Fibroblast of lung (primary cell): ENCODE measurements at regions not wholly inside any gene's neighbourhood (a gene's known extent, or its start where the extent isn't known, plus 50 kb on each side); places are given as distances from the start of the nearest gene placed in this dataset.

Experiments used
- DNase-seq, 2 donors: peaks; one replicate each; pipeline versions ENCODE4 v3.0.0 to v3.0.0-alpha.2; 2010; ENCODE audit warnings: low read depth in 2 of 2
- H2AFZ ChIP-seq: 2 replicates; pipeline ENCODE4 v1.5.1; 2012; ENCODE audit warnings: low read length, control low read depth, inconsistent platforms
- H3K27ac ChIP-seq: 2 replicates; pipeline ENCODE4 v1.5.1; 2011; ENCODE audit warnings: low read length, control low read depth; ENCODE audit not compliant: insufficient read depth
- H3K27me3 ChIP-seq: 2 replicates; pipeline ENCODE4 v1.5.1; 2011; ENCODE audit warnings: mild to moderate bottlenecking, low read length; ENCODE audit not compliant: control insufficient read depth, insufficient read depth
- H3K36me3 ChIP-seq: 2 replicates; pipeline ENCODE4 v1.5.1; 2011; ENCODE audit warnings: low read length; ENCODE audit not compliant: control insufficient read depth, insufficient read depth
- H3K4me1 ChIP-seq: 2 replicates; pipeline ENCODE4 v1.5.1; 2011; ENCODE audit warnings: low read length; ENCODE audit not compliant: control insufficient read depth, insufficient read depth; ENCODE audit errors: extremely low read depth
- H3K4me2 ChIP-seq: 2 replicates; pipeline ENCODE4 v1.5.1; 2011; ENCODE audit warnings: low read length, control low read depth; ENCODE audit not compliant: insufficient read depth; ENCODE audit errors: extremely low read depth
- H3K4me3 ChIP-seq, 4 experiments: fragments of 200-600 bp in 1 of 4; sonication (generic) in 1 of 4; replicated peaks in 1 of 4; 2 replicates each; pipeline ENCODE4 v1.5.1; 2011 to 2016; ENCODE audit warnings: low read length in 4 of 4, low read depth in 3 of 4, mild to moderate bottlenecking in 3 of 4, control low read depth in 2 of 4, inconsistent platforms in 1 of 4, mixed read lengths in 1 of 4; ENCODE audit not compliant: insufficient read depth in 1 of 4; ENCODE audit errors: control extremely low read depth in 1 of 4
- H3K79me2 ChIP-seq: 2 replicates; pipeline ENCODE4 v1.5.1; 2012; ENCODE audit warnings: mild to moderate bottlenecking, low read length, inconsistent platforms; ENCODE audit not compliant: control insufficient read depth, insufficient read depth
- H3K9ac ChIP-seq: 2 replicates; pipeline ENCODE4 v1.5.1; 2011; ENCODE audit warnings: mild to moderate bottlenecking, low read length, control low read depth; ENCODE audit not compliant: insufficient read depth
- H3K9me3 ChIP-seq: 2 replicates; pipeline ENCODE4 v1.5.1; 2012; ENCODE audit warnings: low read depth, low read length; ENCODE audit not compliant: control insufficient read depth, insufficient read depth
- H4K20me1 ChIP-seq: 2 replicates; pipeline ENCODE4 v1.5.1; 2011; ENCODE audit warnings: low read length; ENCODE audit not compliant: control insufficient read depth, insufficient read depth; ENCODE audit errors: extremely low read depth
- EZH2 ChIP-seq: IDR thresholded peaks from 2 replicates; pipeline ENCODE4 v1.5.1; 2012; ENCODE audit warnings: low read length, control low read depth, mild to moderate bottlenecking; ENCODE audit errors: missing control alignments
- TF ChIP-seq, protein P1 (sequence below), 2 donors: IDR thresholded peaks in 1 of 2; conservative IDR thresholded peaks in 1 of 2; 1 replicate in 1 of 2; 2 replicates in 1 of 2; pipeline ENCODE4 v1.5.1; 2011 to 2012; ENCODE audit warnings: low read length in 2 of 2, control low read depth in 1 of 2, inconsistent platforms in 1 of 2, low read depth in 1 of 2, mild to moderate bottlenecking in 1 of 2

DNA sequence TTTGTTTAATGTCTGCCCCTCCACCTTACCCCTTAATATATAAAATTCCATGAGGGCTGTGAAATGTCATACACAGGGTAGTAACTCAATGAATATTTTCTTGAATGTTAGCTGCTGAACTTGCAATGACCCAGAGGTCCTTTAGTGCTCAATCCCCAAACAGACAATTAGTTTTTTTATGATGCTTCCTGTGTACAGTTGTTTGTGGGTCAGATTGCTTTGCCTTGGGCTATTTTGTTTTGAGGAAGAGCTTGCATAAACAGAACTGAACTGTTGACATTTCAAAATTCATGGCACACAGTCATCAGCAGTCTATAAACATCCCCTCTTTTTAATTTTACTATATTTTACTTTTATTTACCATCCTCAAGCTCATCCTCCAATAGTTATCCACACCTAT lies 820.5 kb upstream of the SEL1L start:
- TF ChIP-seq, protein P1, sequence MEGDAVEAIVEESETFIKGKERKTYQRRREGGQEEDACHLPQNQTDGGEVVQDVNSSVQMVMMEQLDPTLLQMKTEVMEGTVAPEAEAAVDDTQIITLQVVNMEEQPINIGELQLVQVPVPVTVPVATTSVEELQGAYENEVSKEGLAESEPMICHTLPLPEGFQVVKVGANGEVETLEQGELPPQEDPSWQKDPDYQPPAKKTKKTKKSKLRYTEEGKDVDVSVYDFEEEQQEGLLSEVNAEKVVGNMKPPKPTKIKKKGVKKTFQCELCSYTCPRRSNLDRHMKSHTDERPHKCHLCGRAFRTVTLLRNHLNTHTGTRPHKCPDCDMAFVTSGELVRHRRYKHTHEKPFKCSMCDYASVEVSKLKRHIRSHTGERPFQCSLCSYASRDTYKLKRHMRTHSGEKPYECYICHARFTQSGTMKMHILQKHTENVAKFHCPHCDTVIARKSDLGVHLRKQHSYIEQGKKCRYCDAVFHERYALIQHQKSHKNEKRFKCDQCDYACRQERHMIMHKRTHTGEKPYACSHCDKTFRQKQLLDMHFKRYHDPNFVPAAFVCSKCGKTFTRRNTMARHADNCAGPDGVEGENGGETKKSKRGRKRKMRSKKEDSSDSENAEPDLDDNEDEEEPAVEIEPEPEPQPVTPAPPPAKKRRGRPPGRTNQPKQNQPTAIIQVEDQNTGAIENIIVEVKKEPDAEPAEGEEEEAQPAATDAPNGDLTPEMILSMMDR (conservative IDR thresholded peaks at IDR 0.05 in 1 of 2, IDR thresholded peaks at IDR 0.05 in 1 of 2; ENCODE audit: low read depth in 1 of 2, low read length in 2 of 2): no peak
- TF ChIP-seq EZH2: no peak
- H3K4me3 ChIP-seq: no peak overlapping the region
- no peak overlapping the region for H3K4me2 ChIP-seq
- no peaks in the 10 kb centered on the region for H3K4me1 ChIP-seq
- H3K9ac ChIP-seq: no peak overlapping the region
- H3K36me3 ChIP-seq: no peaks in the 10 kb centered on the region
- H4K20me1 ChIP-seq: no peaks in the 10 kb centered on the region
- H2AFZ ChIP-seq: no peak overlapping the region
- H3K79me2 ChIP-seq: no peaks in the 10 kb centered on the region
- H3K9me3 ChIP-seq: no peaks in the 10 kb centered on the region
- no peaks in the 10 kb centered on the region for H3K27me3 ChIP-seq
- DNase-seq: no peak
- H3K27ac ChIP-seq: no peak overlapping the region

DNA sequence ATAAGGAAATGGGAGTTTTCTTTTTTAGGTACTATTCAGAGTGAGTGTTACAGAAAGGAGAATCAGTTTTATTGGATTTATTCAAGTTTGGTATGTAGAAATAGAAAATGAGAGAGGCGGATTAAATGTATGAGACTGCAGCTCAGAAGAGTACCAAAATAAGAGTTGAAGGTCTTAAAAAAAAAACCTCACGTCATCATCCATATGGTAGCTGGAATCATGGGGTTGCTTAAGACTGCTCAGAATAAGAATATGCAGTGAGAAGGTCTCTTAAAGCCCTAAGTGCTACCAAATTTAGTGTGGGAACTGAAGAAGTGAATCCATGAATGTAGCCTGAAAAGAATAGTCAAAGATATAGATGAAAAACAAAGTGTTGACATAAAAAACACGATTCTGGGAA lies 825.5 kb upstream of the SEL1L start:
- H3K9ac ChIP-seq: no peak overlapping the region
- H3K4me2 ChIP-seq: no peak overlapping the region
- H3K36me3 ChIP-seq: no peaks in the 10 kb centered on the region
- H3K79me2 ChIP-seq: no peaks in the 10 kb centered on the region
- H3K9me3 ChIP-seq: no peaks in the 10 kb centered on the region
- no peak overlapping the region for H3K4me3 ChIP-seq
- no peaks in the 10 kb centered on the region for H4K20me1 ChIP-seq
- DNase-seq: no peak
- TF ChIP-seq, protein P1 (conservative IDR thresholded peaks at IDR 0.05 in 1 of 2, IDR thresholded peaks at IDR 0.05 in 1 of 2; ENCODE audit: low read depth in 1 of 2, low read length in 2 of 2): no peak
- TF ChIP-seq EZH2: no peak
- H3K27ac ChIP-seq: no peak overlapping the region
- H2AFZ ChIP-seq: no peak overlapping the region
- H3K4me1 ChIP-seq: no peaks in the 10 kb centered on the region
- H3K27me3 ChIP-seq: no peaks in the 10 kb centered on the region

DNA sequence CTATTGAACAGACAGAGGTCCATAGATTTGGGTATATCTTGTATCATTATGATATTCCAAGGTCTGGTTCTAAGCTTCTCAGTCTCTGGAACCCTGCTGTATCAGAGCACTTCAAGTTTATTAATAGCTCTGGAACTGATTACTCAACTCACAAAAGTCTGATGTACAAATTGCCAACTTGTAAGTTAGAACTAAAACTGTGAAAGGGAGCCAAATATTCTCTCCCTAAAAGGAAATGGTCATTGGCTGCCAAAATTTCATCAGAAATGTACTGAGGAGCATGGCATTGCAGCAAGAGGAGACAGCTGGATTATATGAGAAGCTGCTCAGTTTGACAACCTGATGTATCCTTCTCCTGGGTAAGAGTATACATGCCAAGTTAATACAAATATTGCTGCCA lies 828.8 kb upstream of the SEL1L start:
- Histone ChIP-seq H2AFZ (no peak overlapping the region), H3K79me2 (no peaks in the 10 kb centered on the region), H3K4me3 (no peak overlapping the region), H3K9ac (no peak overlapping the region), H3K27me3 (no peaks in the 10 kb centered on the region), H4K20me1 (no peaks in the 10 kb centered on the region), H3K9me3 (no peaks in the 10 kb centered on the region), H3K4me1 (no peaks in the 10 kb centered on the region), H3K27ac (no peak overlapping the region), H3K4me2 (no peak overlapping the region), H3K36me3 (no peaks in the 10 kb centered on the region)
- TF ChIP-seq, protein P1 (conservative IDR thresholded peaks at IDR 0.05 in 1 of 2, IDR thresholded peaks at IDR 0.05 in 1 of 2; ENCODE audit: low read depth in 1 of 2, low read length in 2 of 2): no peak
- no peak for TF ChIP-seq EZH2
- DNase-seq: peak in 1 of 2 donors; percentile 0
